ENCODE measurements at regions not wholly inside any gene's neighbourhood (a gene's known extent, or its start where the extent isn't known, plus 50 kb on each side); places are given as distances from the start of the nearest gene placed in this dataset.

GRCh38 chr10:122779924-122780323 lies 65.7 kb downstream of the CUZD1 start:
- Histone ChIP-seq H3K4me2 (ENCODE audit: insufficient read depth in 1 of 2, low read depth in 2 of 2, low read length in 2 of 2) (no peak overlapping the region), H2AFZ (ENCODE audit: low read length) (no peak overlapping the region), H3K18ac (ENCODE audit: extremely low read depth, low read length) (no peak overlapping the region), H3K14ac (ENCODE audit: insufficient read length) (no peak overlapping the region), H2AK5ac (ENCODE audit: low read depth, low read length) (no peak overlapping the region), H4K20me1 (replicated peaks in 1 of 2; ENCODE audit: control insufficient read depth in 1 of 2, insufficient read depth in 2 of 2, low read length in 2 of 2) (no peaks in the 10 kb centered on the region), H3K56ac (replicated peaks; ENCODE audit: insufficient read length, low read depth, low read length) (no peak overlapping the region), H3K23ac (ENCODE audit: insufficient read length) (no peak overlapping the region), H3K9ac (replicated peaks in 1 of 4; ENCODE audit: extremely low read depth in 1 of 4, low read depth in 3 of 4, low read length in 3 of 4) (no peak overlapping the region), H3K27me3 (replicated peaks in 1 of 4; ENCODE audit: control insufficient read depth in 3 of 4, extremely low read depth in 1 of 4, insufficient read depth in 3 of 4, low read length in 3 of 4) (no peaks in the 10 kb centered on the region), H3K79me1 (ENCODE audit: low read depth, low read length) (no peaks in the 10 kb centered on the region), H2BK20ac (ENCODE audit: low read length) (no peak overlapping the region), H3K4ac (replicated peaks; ENCODE audit: insufficient read length, low read depth, low read length) (no peak overlapping the region), H2BK15ac (ENCODE audit: low read length) (no peak overlapping the region), H3K23me2 (ENCODE audit: low read depth, low read length) (no peaks in the 10 kb centered on the region), H4K8ac (ENCODE audit: extremely low read depth, insufficient read depth, low read length) (no peak overlapping the region), H3K36me3 (ENCODE audit: control insufficient read depth in 2 of 4, insufficient read depth in 4 of 4, low read length in 3 of 4) (no peaks in the 10 kb centered on the region), H3K4me1 (replicated peaks in 1 of 4; ENCODE audit: control insufficient read depth in 3 of 4, insufficient read depth in 4 of 4, low read length in 3 of 4) (peaks cover 0 to 2% (median 0%) of the 10 kb centered on the region in 4 experiments; a peak in 1 of 7 replicates), H2BK5ac (ENCODE audit: low read depth, low read length) (peak overlapping the region; percentile 62; the same call in 1 of the 2 replicates), H4K5ac (ENCODE audit: insufficient read length, low read depth, low read length) (no peak overlapping the region), H3K79me2 (ENCODE audit: control insufficient read depth in 1 of 2, insufficient read depth in 2 of 2, low read length in 2 of 2) (no peaks in the 10 kb centered on the region), H2BK120ac (replicated peaks; ENCODE audit: low read depth, low read length) (no peak overlapping the region), H3K9me3 (ENCODE audit: insufficient read depth in 2 of 2, low read depth in 1 of 2, low read length in 1 of 2) (no peaks in the 10 kb centered on the region; a peak in 1 of 4 replicates), H2BK12ac (ENCODE audit: low read depth, low read length) (no peak overlapping the region), H3K27ac (ENCODE audit: low read depth, low read length) (no peak overlapping the region), H3K4me3 (ENCODE audit: extremely low read depth in 1 of 4, insufficient read depth in 2 of 4, low read depth in 3 of 4, low read length in 4 of 4) (no peak overlapping the region), H4K91ac (replicated peaks; ENCODE audit: insufficient read length, low read length) (no peak overlapping the region)
- ChIA-PET CTCF (ENCODE audit: partially characterized antibody) (interaction anchor here (0.9 to 1.2 kb wide), 2 partner anchors 12 to 264 kb away, joined by 3 to 5 read pairs; no protein-coding TSS in a partner anchor), POLR2A (ENCODE audit: partially characterized antibody) (no interaction called here)
- no peak for DNase-seq (ENCODE audit: low read depth in 1 of 2, low spot score in 2 of 2)
- WGBS, 2 experiments (ENCODE audit: extremely low coverage in 1 of 2, insufficient coverage in 1 of 2, insufficient read length in 1 of 2, insufficient replicate concordance in 2 of 2, low coverage in 1 of 2, low lambda C conversion rate in 2 of 2, missing lambda C conversion rate in 1 of 2), result 86% methylated on average over 13 of the region's 13 CpGs; no CpG with 5 or more reads in 1 of the 2 experiments
- no peak for FAIRE-seq

All from H1 (cell line).